ENCODE measurements at regions not wholly inside any gene's neighbourhood (a gene's known extent, or its start where the extent isn't known, plus 50 kb on each side); places are given as distances from the start of the nearest gene placed in this dataset.

DNA sequence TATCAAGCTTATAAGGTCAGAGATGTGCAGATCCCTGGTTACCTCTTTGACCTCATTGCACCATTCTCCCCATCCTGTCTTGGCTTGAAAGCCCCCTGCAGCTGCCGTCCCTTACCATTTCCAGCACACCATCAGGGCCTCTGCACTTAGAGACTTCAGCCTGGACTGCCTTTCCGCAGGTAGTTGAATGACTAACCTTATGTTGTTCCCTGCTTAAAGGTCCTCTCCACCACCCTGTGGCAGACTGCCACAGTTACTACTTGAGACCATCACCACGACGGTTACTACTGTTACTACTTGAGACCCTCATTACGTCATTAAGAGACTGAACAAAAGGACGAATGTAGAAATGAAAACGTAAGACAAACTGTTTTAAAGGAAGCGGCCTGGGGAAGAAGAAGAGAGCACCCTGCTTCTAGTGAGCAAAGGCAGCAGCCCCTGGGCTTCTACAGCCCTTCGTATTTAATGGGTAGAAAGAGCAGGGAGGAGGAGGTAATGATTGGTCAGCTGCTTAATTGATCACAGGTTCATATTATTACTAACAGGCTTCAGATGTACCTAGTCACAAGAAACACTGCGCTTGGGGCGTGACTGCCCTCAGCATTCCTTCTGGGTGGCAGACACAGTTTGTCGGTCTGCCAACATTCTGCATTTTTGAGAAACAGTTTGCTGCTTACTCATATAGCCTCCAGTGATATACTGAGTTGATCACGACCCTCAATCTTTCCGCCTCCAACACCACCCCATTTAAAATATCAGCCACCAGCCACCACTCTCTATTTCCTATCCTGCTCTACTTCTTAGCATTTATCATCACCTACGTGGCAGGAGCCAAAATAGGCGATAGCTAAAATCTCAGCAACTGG is 74.1 kb upstream of the PARD3 start:
- ATAC-seq (no peak), DNase-seq (no peak)
- Histone ChIP-seq H3K27ac (no peak overlapping the region), H3K27me3 (no peaks in the 10 kb centered on the region), H3K9me3 (no peaks in the 10 kb centered on the region), H3K4me1 (no peaks in the 10 kb centered on the region), H3K36me3 (no peaks in the 10 kb centered on the region), H3K4me3 (no peak overlapping the region)
- TF ChIP-seq, protein P1, sequence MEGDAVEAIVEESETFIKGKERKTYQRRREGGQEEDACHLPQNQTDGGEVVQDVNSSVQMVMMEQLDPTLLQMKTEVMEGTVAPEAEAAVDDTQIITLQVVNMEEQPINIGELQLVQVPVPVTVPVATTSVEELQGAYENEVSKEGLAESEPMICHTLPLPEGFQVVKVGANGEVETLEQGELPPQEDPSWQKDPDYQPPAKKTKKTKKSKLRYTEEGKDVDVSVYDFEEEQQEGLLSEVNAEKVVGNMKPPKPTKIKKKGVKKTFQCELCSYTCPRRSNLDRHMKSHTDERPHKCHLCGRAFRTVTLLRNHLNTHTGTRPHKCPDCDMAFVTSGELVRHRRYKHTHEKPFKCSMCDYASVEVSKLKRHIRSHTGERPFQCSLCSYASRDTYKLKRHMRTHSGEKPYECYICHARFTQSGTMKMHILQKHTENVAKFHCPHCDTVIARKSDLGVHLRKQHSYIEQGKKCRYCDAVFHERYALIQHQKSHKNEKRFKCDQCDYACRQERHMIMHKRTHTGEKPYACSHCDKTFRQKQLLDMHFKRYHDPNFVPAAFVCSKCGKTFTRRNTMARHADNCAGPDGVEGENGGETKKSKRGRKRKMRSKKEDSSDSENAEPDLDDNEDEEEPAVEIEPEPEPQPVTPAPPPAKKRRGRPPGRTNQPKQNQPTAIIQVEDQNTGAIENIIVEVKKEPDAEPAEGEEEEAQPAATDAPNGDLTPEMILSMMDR (IDR thresholded peaks at IDR 0.05), result no peak
- no peak for TF ChIP-seq POLR2A (IDR thresholded peaks at IDR 0.05)
- 86 to 90% (median 86%) methylated on average over 16 of the region's 16 CpGs for WGBS, 4 donors
- intact Hi-C loops (cut with DNase I), result loop anchor here in 1 of 10 donors (5.0 kb wide), 1 partner anchor 62 kb away; no protein-coding TSS in a partner anchor

DNA sequence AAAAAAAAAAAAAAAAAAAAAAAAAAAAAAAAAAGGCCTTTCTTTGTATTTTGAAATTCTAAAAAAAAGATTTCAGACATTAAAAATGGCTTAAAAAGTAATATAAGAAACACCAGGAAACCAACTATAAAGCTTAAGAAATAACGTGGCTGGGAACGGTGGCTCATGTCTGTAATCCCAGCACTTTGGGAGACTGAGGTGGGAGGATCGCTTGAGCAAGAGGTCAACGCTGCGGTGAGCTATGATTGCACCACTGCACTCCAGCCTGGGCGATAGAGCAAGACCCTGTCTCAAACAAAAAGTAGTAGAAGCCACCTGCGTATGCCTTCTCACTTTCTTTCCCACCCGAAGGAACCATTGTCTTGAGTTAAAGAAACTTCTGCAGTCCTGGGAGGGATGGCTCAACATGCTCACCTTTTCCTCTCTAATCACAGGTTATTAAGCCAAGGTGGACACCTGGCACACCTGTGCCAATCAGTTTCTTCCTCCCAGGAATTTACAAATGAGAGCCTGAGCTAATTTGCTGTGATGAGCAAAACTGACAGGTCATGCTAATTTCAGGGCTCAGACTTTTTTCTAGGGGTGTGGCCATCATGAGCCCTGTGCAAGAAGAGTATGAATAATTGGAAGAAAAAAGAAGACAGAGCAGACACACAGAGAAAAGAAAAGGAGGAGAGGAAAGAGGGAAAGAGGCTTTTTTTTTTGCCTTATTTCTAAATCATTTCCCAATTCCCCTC is 72.0 kb upstream of the PARD3 start:
- ATAC-seq, result no peak
- DNase-seq, result no peak
- Histone ChIP-seq H3K27ac (no peak overlapping the region), H3K9me3 (no peaks in the 10 kb centered on the region), H3K4me1 (no peaks in the 10 kb centered on the region), H3K36me3 (no peaks in the 10 kb centered on the region), H3K4me3 (no peak overlapping the region), H3K27me3 (no peaks in the 10 kb centered on the region)
- intact Hi-C loops (cut with DNase I), result loop anchor here in 1 of 10 donors (5.0 kb wide), 1 partner anchor 60 kb away; no protein-coding TSS in a partner anchor
- TF ChIP-seq POLR2A (IDR thresholded peaks at IDR 0.05), result no peak
- TF ChIP-seq, protein P1 (IDR thresholded peaks at IDR 0.05), result no peak
- WGBS, 4 donors, result 90 to 93% (median 91%) methylated on average over 8 of the region's 8 CpGs

DNA sequence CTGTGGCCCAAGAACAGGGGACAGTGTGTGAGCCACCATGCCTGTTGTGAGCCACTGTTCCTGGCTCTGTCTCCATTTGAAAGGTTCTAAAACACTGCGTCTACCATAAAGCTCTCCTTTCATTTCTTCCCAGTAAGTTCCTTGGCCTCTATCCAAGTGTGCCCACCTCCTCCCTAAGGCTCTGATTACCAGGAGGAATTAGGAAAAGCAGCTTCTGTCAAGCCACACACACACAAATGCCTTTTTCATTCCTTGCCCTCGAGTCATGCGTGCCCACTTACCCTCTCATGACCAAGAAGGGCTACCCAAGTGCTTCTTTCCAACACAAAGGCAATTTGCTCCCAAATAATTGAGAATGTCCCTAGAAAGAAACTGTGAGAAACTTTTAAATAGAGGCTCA is 70.8 kb upstream of the PARD3 start:
- no peak overlapping the region for H3K27ac ChIP-seq
- no peaks in the 10 kb centered on the region for H3K36me3 ChIP-seq
- H3K4me1 ChIP-seq, result no peaks in the 10 kb centered on the region
- no peaks in the 10 kb centered on the region for H3K9me3 ChIP-seq
- TF ChIP-seq, protein P1 (IDR thresholded peaks at IDR 0.05), result no peak
- no peak for TF ChIP-seq POLR2A (IDR thresholded peaks at IDR 0.05)
- H3K27me3 ChIP-seq, result no peaks in the 10 kb centered on the region
- no peak for DNase-seq
- intact Hi-C loops (cut with DNase I), result loop anchor here in 1 of 10 donors (5.0 kb wide), 1 partner anchor 59 kb away; no protein-coding TSS in a partner anchor
- 74 to 93% (median 85%) methylated on average over 3 of the region's 3 CpGs for WGBS, 4 donors
- no peak for ATAC-seq
- H3K4me3 ChIP-seq, result no peak overlapping the region

DNA sequence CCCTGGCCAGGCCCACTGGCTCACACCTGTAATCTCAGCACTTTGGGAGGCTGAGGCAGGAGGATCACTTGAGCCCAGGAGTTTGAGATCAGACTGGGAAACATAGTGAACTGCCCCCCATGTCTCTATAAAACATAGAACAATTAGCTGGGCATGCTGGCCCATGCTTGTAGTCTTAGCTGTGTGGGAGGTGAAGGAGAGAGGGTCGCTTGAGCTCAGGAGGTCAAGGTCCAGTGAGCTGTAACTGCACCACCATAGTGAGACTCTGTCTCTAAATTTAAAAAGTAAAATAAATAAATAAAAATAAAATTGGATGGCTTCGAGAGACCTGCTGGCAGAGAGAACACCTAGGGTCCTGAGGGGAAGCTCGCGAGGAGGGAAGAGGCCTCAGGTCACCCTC is 69.9 kb upstream of the PARD3 start:
- H3K9me3 ChIP-seq, result no peaks in the 10 kb centered on the region
- WGBS, 4 donors, result 93 to 96% (median 94%) methylated on average over 4 of the region's 4 CpGs
- TF ChIP-seq, protein P1 (IDR thresholded peaks at IDR 0.05), result no peak
- TF ChIP-seq POLR2A (IDR thresholded peaks at IDR 0.05), result no peak
- no peaks in the 10 kb centered on the region for H3K4me1 ChIP-seq
- no peak overlapping the region for H3K27ac ChIP-seq
- no peak for ATAC-seq
- H3K36me3 ChIP-seq, result no peaks in the 10 kb centered on the region
- H3K27me3 ChIP-seq, result no peaks in the 10 kb centered on the region
- intact Hi-C loops (cut with DNase I), result loop anchor here in 1 of 10 donors (5.0 kb wide), 1 partner anchor 58 kb away; no protein-coding TSS in a partner anchor
- no peak for DNase-seq
- H3K4me3 ChIP-seq, result no peak overlapping the region
